IMR-90 (cell line): ENCODE measurements at regions not wholly inside any gene's neighbourhood (a gene's known extent, or its start where the extent isn't known, plus 50 kb on each side); places are given as distances from the start of the nearest gene placed in this dataset.

Experiments used
- ATAC-seq: fragments of 200-7000 bp; cut with Tn5 transposase; 2 replicates; pipeline ENCODE4 v1.9.1; 2020; ENCODE audit warnings: low read depth, mild to moderate bottlenecking, moderate library complexity
- BruUV-seq: library from RNA; stranded (reverse); fragments of 400-500 nt; replicated peaks from 2 replicates; lab custom pipeline; 2021; lab: Mats Ljungman, UMichigan
- CTCF ChIA-PET: fragments of 300-600 bp; formaldehyde crosslinking; extraction: SDS; loops from one replicate; lab custom pipeline; 2021; ENCODE audit warnings: antibody characterized with exemption; lab: Yijun Ruan, JAX
- POLR2A ChIA-PET: fragments of 300-600 bp; sonication (Branson Sonifier 250); formaldehyde crosslinking; loops from one replicate; lab custom pipeline; 2022; ENCODE audit warnings: antibody characterized with exemption; ENCODE audit not compliant: unreplicated experiment; lab: Charles Lee
- DNase-seq: peaks from one replicate; pipeline ENCODE4 v3.0.0; 2013
- H2AFZ ChIP-seq: replicated peaks from 2 replicates; pipeline ENCODE3; 2013; ENCODE audit warnings: low read length, mild to moderate bottlenecking; ENCODE audit not compliant: poor library complexity
- H2AK5ac ChIP-seq: 2 replicates; pipeline ENCODE4 v1.6.1; 2013; ENCODE audit warnings: low read depth, low read length, inconsistent platforms
- H2AK9ac ChIP-seq: replicated peaks from 2 replicates; pipeline ENCODE3; 2013; ENCODE audit warnings: mild to moderate bottlenecking, low read depth, low read length, moderate library complexity; ENCODE audit not compliant: poor library complexity
- H2BK120ac ChIP-seq: 2 replicates; pipeline ENCODE4 v1.6.1; 2013; ENCODE audit warnings: low read depth, low read length, inconsistent platforms
- H2BK15ac ChIP-seq: 3 replicates; pipeline ENCODE4 v1.6.1; 2013; ENCODE audit warnings: low read depth, low read length, inconsistent platforms
- H2BK20ac ChIP-seq: 2 replicates; pipeline ENCODE4 v1.6.1; 2013; ENCODE audit warnings: low read depth, mild to moderate bottlenecking, inconsistent platforms, low read length, moderate library complexity
- H2BK5ac ChIP-seq: 2 replicates; pipeline ENCODE4 v1.6.1; 2013; ENCODE audit warnings: mild to moderate bottlenecking, low read depth, low read length, inconsistent platforms; ENCODE audit not compliant: poor library complexity, severe bottlenecking
- H3K14ac ChIP-seq: replicated peaks from 2 replicates; pipeline ENCODE4 v1.6.1; 2013; ENCODE audit warnings: low read depth, low read length, inconsistent platforms
- H3K18ac ChIP-seq: 2 replicates; pipeline ENCODE4 v1.6.1; 2013; ENCODE audit warnings: low read depth, low read length, control low read depth
- H3K23ac ChIP-seq: 2 replicates; pipeline ENCODE4 v1.6.1; 2013; ENCODE audit warnings: low read depth, low read length, inconsistent platforms
- H3K27ac ChIP-seq: 2 replicates; pipeline ENCODE4 v1.5.1; 2013; ENCODE audit warnings: mild to moderate bottlenecking, control low read depth, low read length; ENCODE audit not compliant: insufficient read depth
- H3K27me3 ChIP-seq: 2 replicates; pipeline ENCODE4 v1.6.1; 2013; ENCODE audit warnings: low read length; ENCODE audit not compliant: control insufficient read depth, insufficient read depth
- H3K36me3 ChIP-seq: 2 replicates; pipeline ENCODE4 v1.6.1; 2013; ENCODE audit warnings: low read length, mixed read lengths; ENCODE audit not compliant: control insufficient read depth, insufficient read depth
- H3K4ac ChIP-seq: 2 replicates; pipeline ENCODE4 v1.6.1; 2013; ENCODE audit warnings: low read depth, low read length, inconsistent platforms
- H3K4me1 ChIP-seq: 2 replicates; pipeline ENCODE4 v1.6.1; 2013; ENCODE audit warnings: low read length, mixed read lengths; ENCODE audit not compliant: control insufficient read depth, insufficient read depth
- H3K4me2 ChIP-seq: 2 replicates; pipeline ENCODE4 v1.6.1; 2013; ENCODE audit warnings: low read depth, mild to moderate bottlenecking, control low read depth, low read length, moderate library complexity
- H3K4me3 ChIP-seq: 2 replicates; pipeline ENCODE4 v1.5.1; 2013; ENCODE audit warnings: low read depth, mild to moderate bottlenecking, control low read depth, low read length, moderate library complexity; ENCODE audit not compliant: insufficient read depth
- H3K56ac ChIP-seq: 2 replicates; pipeline ENCODE4 v1.6.1; 2013; ENCODE audit warnings: low read length, inconsistent platforms; ENCODE audit not compliant: insufficient read depth; ENCODE audit errors: extremely low read depth
- H3K79me1 ChIP-seq, 2 experiments: 2 replicates each; pipeline ENCODE4 v1.6.1; 2013; ENCODE audit warnings: low read length in 2 of 2, inconsistent platforms in 1 of 2, low read depth in 1 of 2
- H3K9ac ChIP-seq: 2 replicates; pipeline ENCODE4 v1.6.1; 2013; ENCODE audit warnings: low read depth, low read length, control low read depth
- H3K9me1 ChIP-seq: 2 replicates; pipeline ENCODE4 v1.6.1; 2013; ENCODE audit warnings: low read length, inconsistent platforms; ENCODE audit not compliant: insufficient read depth
- H3K9me3 ChIP-seq: 2 replicates; pipeline ENCODE4 v1.6.1; 2013; ENCODE audit warnings: low read length; ENCODE audit not compliant: control insufficient read depth, insufficient read depth
- H4K20me1 ChIP-seq: 2 replicates; pipeline ENCODE4 v1.6.1; 2013; ENCODE audit warnings: low read length, inconsistent platforms; ENCODE audit not compliant: insufficient read depth
- H4K5ac ChIP-seq: 2 replicates; pipeline ENCODE4 v1.6.1; 2013; ENCODE audit warnings: mild to moderate bottlenecking, low read depth, low read length, control low read depth
- H4K8ac ChIP-seq, 2 experiments: 2 replicates each; pipeline ENCODE4 v1.6.1; 2013; ENCODE audit warnings: low read depth in 2 of 2, low read length in 2 of 2, control low read depth in 1 of 2, inconsistent platforms in 1 of 2
- H4K91ac ChIP-seq: 2 replicates; pipeline ENCODE4 v1.6.1; 2013; ENCODE audit warnings: low read depth, low read length, inconsistent platforms; ENCODE audit not compliant: insufficient read depth
- BHLHE40 ChIP-seq: fragments of 150-350 bp; IDR thresholded peaks from 2 replicates; pipeline ENCODE4 v1.6.1; 2016; ENCODE audit warnings: mild to moderate bottlenecking, low read depth, low read length
- CEBPB ChIP-seq: IDR thresholded peaks from 2 replicates; pipeline ENCODE4 v1.6.1; 2012; ENCODE audit warnings: low read depth, low read length, improper control_type of control experiment
- CHD1 ChIP-seq: IDR thresholded peaks from 2 replicates; pipeline ENCODE4 v1.6.1; 2012; ENCODE audit warnings: low read depth, low read length, improper control_type of control experiment
- CTCF ChIP-seq: conservative IDR thresholded peaks from 2 replicates; pipeline ENCODE4 v1.5.1; 2012; ENCODE audit warnings: mild to moderate bottlenecking, low read depth, low read length, improper control_type of control experiment
- MAFK ChIP-seq: IDR thresholded peaks from 2 replicates; pipeline ENCODE4 v1.6.1; 2012; ENCODE audit warnings: low read depth, low read length, improper control_type of control experiment
- MAZ ChIP-seq: IDR thresholded peaks from 2 replicates; pipeline ENCODE4 v1.6.1; 2012; ENCODE audit warnings: low read depth, mild to moderate bottlenecking, low read length, improper control_type of control experiment, moderate library complexity, borderline replicate concordance
- POLR2A ChIP-seq: IDR thresholded peaks from 2 replicates; pipeline ENCODE4 v1.6.1; 2012; ENCODE audit warnings: mild to moderate bottlenecking, low read depth, low read length
- RFX5 ChIP-seq: IDR thresholded peaks from 2 replicates; pipeline ENCODE4 v1.8.0; 2012; ENCODE audit warnings: low read depth, mild to moderate bottlenecking, low read length, moderate library complexity
- SMC3 ChIP-seq: fragments of 150-350 bp; IDR thresholded peaks from 2 replicates; pipeline ENCODE4 v1.6.1; 2016; ENCODE audit warnings: low read depth, mild to moderate bottlenecking, antibody characterized with exemption, low read length, moderate library complexity
- USF2 ChIP-seq: fragments of 150-350 bp; IDR thresholded peaks from 2 replicates; pipeline ENCODE4 v1.6.1; 2017; ENCODE audit warnings: mild to moderate bottlenecking, antibody characterized with exemption, low read length, low read depth
- WGBS, 2 experiments: methylation state at CpG; one replicate each; pipeline versions ENCODE4 v1.1.5 to v1.1.7; 2013; ENCODE audit warnings: missing lambda C conversion rate in 2 of 2; ENCODE audit not compliant: insufficient read length in 1 of 2; ENCODE audit errors: extremely low coverage in 2 of 2; 5-methylcytosine and 5-hydroxymethylcytosine counted together
- dilution Hi-C: fragments of 300-500 bp; cut with HindIII; formaldehyde crosslinking; loops from one replicate; pipeline ENCODE4 v1.14.3; 2018; ENCODE audit warnings: low sequenced_read_pairs; ENCODE audit not compliant: unreplicated experiment
- in situ Hi-C: fragments of 300-500 bp; cut with MboI; formaldehyde crosslinking; loops from 3 replicates; pipeline ENCODE4 v1.14.3; 2019; ENCODE audit warnings: low sequenced_read_pairs, inconsistent platforms, mixed read lengths
- intact Hi-C: fragments of 100-400 bp; cut with micrococcal nuclease; formaldehyde crosslinking; loops from 2 replicates; pipeline ENCODE4 v1.10.0; 2022

- dilution Hi-C loops, result no loop called here
- TF ChIP-seq CHD1, result no peak
- no peak for TF ChIP-seq SMC3
- no peak for TF ChIP-seq CTCF
- TF ChIP-seq RFX5, result no peak
- TF ChIP-seq CEBPB, result no peak
- no peak for TF ChIP-seq POLR2A
- no peak for TF ChIP-seq USF2
- TF ChIP-seq MAZ, result no peak
- no peak for TF ChIP-seq MAFK
- no peak for TF ChIP-seq BHLHE40
- H3K4me1 ChIP-seq, result no peaks in the 10 kb centered on the region
- ATAC-seq (no peak), DNase-seq (no peak)
- no peaks in the 10 kb centered on the region for H4K20me1 ChIP-seq
- ChIA-PET POLR2A (no interaction called here), CTCF (no interaction called here)
- H4K91ac ChIP-seq, result no peak overlapping the region
- intact Hi-C loops, result no loop called here
- H2BK20ac ChIP-seq, result no peak overlapping the region
- BruUV-seq, result no TSS peak
- H3K9ac ChIP-seq, result no peak overlapping the region
- no peak overlapping the region for H3K27ac ChIP-seq
- H2AFZ ChIP-seq, result no peak overlapping the region
- H4K8ac ChIP-seq, result no peak overlapping the region
- H2BK120ac ChIP-seq, result no peak overlapping the region
- H3K36me3 ChIP-seq, result no peaks in the 10 kb centered on the region
- H3K23ac ChIP-seq, result no peak overlapping the region
- H3K56ac ChIP-seq, result no peak overlapping the region
- no peak overlapping the region for H2AK5ac ChIP-seq
- in situ Hi-C loops, result no loop called here
- no peak overlapping the region for H3K4ac ChIP-seq
- no peak overlapping the region for H4K5ac ChIP-seq
- H2BK15ac ChIP-seq, result no peak overlapping the region
- H2BK5ac ChIP-seq, result no peak overlapping the region
- no peaks in the 10 kb centered on the region for H3K27me3 ChIP-seq
- H3K4me3 ChIP-seq, result no peak overlapping the region
- no peak overlapping the region for H2AK9ac ChIP-seq
- no peak overlapping the region for H3K18ac ChIP-seq
- H3K9me1 ChIP-seq, result no peaks in the 10 kb centered on the region
- no peak overlapping the region for H3K4me2 ChIP-seq
- no CpG with 5 or more reads among the region's 2 CpGs for WGBS, 2 experiments
- H3K9me3 ChIP-seq, result no peaks in the 10 kb centered on the region
- no peak overlapping the region for H3K14ac ChIP-seq
- no peaks in the 10 kb centered on the region for H3K79me1 ChIP-seq
Observed at GRCh38 chr2:17184512-17184911, 333.7 kb downstream of the RAD51AP2 start.
